ENCODE measurements at regions not wholly inside any gene's neighbourhood (a gene's known extent, or its start where the extent isn't known, plus 50 kb on each side); places are given as distances from the start of the nearest gene placed in this dataset.

GRCh38 chr21:38060533-38060932 lies 144.3 kb upstream of the KCNJ6 start:
- TF ChIP-seq, protein P1, sequence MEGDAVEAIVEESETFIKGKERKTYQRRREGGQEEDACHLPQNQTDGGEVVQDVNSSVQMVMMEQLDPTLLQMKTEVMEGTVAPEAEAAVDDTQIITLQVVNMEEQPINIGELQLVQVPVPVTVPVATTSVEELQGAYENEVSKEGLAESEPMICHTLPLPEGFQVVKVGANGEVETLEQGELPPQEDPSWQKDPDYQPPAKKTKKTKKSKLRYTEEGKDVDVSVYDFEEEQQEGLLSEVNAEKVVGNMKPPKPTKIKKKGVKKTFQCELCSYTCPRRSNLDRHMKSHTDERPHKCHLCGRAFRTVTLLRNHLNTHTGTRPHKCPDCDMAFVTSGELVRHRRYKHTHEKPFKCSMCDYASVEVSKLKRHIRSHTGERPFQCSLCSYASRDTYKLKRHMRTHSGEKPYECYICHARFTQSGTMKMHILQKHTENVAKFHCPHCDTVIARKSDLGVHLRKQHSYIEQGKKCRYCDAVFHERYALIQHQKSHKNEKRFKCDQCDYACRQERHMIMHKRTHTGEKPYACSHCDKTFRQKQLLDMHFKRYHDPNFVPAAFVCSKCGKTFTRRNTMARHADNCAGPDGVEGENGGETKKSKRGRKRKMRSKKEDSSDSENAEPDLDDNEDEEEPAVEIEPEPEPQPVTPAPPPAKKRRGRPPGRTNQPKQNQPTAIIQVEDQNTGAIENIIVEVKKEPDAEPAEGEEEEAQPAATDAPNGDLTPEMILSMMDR (IDR thresholded peaks at IDR 0.05 in 4 of 5, conservative IDR thresholded peaks at IDR 0.05 in 1 of 5), result no peak
- TF ChIP-seq POLR2A (IDR thresholded peaks at IDR 0.05), result no peak

Measured in gastrocnemius medialis (tissue), 4 donors.